GM18907 (cell line): ENCODE measurements at regions not wholly inside any gene's neighbourhood (a gene's known extent, or its start where the extent isn't known, plus 50 kb on each side); places are given as distances from the start of the nearest gene placed in this dataset.
"Not testable (repeated sequence)": the region's sequence is repeated elsewhere in the genome, so short reads cannot be mapped to it uniquely, and the experiment has no call there.

Experiments
- ATAC-seq: cut with Tn5 transposase; IDR thresholded peaks from one replicate; pipeline ENCODE4 v1.9.1; 2021; ENCODE audit warnings: mild to moderate bottlenecking, moderate library complexity; ENCODE audit not compliant: unreplicated experiment

- ATAC-seq: no peak
Observed at GRCh38 chr4:71204056-71204455, 134.8 kb upstream of the SLC4A4 start.

DNA sequence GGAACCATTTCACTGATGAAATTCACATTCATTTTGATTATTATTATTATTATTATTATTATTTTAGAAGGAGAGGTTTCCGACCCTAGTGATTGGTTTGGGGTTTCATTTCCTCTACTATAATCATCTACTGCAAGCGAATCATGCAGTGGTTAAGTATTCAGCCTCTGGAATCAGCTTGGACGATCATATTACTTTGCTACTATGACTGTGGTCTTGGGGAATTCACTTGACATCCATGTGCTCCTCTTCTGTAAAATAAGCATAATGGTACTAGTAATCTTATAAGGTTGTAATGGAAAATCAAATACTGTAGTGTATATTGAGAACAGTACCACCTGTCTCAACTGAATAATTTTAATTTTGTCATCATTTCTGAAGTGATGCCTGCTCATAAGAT lies 132.1 kb upstream of the SLC4A4 start:
- no peak for ATAC-seq

GRCh38 chr4:71209161-71209560 lies 129.7 kb upstream of the SLC4A4 start:
- ATAC-seq: no peak

- ATAC-seq: no peak
Observed at GRCh38 chr4:71210823-71211222, 128.0 kb upstream of the SLC4A4 start.

DNA sequence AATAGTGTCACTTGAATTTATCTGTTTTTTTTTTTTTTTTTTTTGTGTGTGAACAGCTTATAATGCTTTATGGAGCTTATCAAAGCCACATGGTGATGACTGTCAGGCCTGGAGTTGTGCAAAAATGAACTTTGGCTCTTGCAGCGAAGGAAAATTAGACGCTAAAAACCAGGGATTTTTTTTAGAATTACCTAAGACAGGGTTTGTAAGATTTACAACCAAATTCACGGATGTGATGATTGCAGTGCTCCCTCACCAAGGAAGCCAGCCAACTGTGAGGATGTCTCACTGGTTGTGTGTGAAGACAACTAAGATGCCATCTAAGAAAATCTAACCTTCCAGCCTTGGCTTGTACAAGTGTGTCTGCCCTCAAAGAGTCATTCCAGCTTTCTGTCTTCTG lies 127.1 kb upstream of the SLC4A4 start:
- ATAC-seq: no peak

GRCh38 chr4:71212216-71212615 lies 126.6 kb upstream of the SLC4A4 start:
- ATAC-seq: no peak

DNA sequence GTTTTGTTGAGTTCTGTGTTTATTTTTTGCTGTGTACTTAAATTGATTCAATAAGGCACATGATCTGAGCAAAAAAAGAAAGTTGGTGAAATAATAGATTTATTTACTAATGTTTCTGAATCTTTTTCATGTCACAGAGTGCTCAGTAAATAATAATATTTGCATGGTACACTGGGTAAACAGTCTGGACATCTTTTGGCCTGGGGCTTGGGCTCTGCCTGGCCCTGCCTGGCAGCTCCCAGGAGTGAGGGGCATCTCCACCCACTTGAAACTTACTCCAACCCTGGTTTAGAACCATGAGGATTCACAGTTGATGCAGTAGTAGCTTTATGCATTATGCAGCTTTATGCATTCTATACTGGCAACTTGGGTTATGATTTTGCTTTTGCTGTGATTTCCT lies 124.2 kb upstream of the SLC4A4 start:
- no peak for ATAC-seq

DNA sequence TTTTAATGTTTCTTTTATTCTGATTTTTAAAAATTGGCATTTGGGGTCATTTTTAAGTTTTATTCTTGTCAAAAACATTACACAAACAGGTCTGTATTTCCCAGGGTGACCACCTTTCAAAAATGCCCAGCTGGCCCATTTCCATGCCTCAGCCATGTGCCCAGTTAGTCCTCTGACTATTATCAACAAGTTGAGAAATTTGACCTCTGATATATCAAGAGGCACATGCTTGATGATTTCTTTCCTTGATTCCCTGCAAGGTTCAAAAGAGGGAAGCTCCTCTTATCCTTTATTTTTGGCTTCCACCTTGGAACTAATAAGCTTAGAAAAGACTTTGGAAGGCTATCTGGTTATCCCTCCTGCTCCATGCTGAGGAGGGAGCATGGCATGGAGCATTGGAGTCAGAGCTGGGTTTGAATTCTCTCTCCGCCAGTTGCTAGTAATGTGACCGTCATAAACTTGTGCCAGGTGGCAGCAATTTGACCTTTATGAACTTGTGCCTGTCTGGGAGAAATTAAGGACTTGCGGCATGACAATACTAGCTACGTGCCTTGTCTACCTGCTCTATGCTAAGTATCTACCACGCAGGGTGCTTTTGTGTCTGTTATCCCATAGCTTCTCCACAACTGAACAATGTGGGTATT lies 122.4 kb upstream of the SLC4A4 start:
- no peak for ATAC-seq

- no peak for ATAC-seq
Observed at GRCh38 chr4:71217688-71218087, 121.1 kb upstream of the SLC4A4 start.

- ATAC-seq: not testable (repeated sequence)
Observed at GRCh38 chr4:71220848-71221247, 118.0 kb upstream of the SLC4A4 start.

- no peak for ATAC-seq
Observed at GRCh38 chr4:71221510-71222466, 117.0 kb upstream of the SLC4A4 start.

DNA sequence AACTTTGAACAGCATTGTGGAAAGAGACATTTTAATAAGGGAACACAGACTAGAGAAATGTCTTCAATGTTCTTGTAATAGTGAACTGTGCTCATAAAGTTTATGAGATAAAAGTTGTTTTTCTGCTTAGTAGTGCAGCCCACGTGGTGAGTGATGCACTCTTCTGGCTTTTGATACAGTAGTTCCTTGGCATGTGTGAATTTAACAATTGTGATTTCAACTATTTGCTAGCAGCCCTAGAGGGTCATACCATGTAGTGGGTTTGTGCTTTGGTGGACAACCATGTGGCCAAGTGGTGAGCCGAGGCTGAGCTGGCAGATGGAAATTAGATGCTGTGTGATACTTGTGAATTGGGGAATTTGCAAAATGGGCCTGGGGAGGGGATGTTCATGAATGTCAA lies 116.2 kb upstream of the SLC4A4 start:
- ATAC-seq: no peak

- ATAC-seq: peak; percentile 69
Observed at GRCh38 chr4:71229477-71230270, 109.1 kb upstream of the SLC4A4 start.

- no peak for ATAC-seq
Observed at GRCh38 chr4:71230271-71231128, 108.3 kb upstream of the SLC4A4 start.

GRCh38 chr4:71231129-71232055 lies 107.4 kb upstream of the SLC4A4 start:
- no peak for ATAC-seq

GRCh38 chr4:71232056-71232430 lies 106.8 kb upstream of the SLC4A4 start:
- no peak for ATAC-seq

- no peak for ATAC-seq
Observed at GRCh38 chr4:71232846-71233245, 106.0 kb upstream of the SLC4A4 start.

DNA sequence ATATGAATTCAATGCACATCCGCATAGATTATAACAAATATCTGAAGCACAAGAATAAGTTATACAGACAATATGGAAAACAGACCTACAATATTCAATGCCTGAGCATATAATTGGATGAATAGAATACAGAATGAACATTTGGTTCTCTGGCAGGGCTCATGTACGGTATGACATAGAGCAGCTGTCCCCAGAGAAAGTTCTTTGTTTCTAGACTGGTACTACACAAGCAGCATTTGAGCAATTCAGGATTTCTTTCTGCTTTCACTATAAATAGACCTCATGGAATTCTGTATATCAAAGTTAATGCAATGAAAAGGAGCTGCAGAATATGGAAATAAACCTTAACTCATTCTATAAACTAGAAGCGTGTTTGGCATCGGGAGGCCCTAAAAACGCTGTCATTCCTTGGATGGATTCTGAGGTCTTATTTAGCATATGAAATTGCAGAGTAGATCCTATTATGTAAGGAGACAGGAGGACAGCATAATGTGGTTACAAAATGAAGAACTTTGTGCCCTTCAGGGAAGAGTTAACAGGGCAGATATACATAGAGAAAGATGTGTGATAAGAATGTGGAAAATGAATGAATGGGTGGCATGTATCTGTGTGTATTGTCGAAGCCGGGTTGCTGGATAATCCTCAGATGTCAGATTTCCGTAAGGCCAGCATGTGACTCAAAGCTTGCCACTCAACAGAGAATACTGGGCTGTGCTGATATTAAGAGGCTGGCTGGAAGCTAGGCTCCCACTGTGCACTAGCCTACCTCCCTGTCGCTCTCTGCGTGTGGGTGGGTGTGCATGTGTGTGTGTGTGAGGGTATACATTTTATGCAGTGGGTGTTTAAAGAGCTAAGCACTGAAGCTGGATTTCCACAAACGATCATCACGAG lies 103.3 kb upstream of the SLC4A4 start:
- no peak for ATAC-seq
